Inflammatory macrophage treated with lipopolysaccharide for 4 hours (primary cell): ENCODE measurements at regions not wholly inside any gene's neighbourhood (a gene's known extent, or its start where the extent isn't known, plus 50 kb on each side); places are given as distances from the start of the nearest gene placed in this dataset.
"Not testable (repeated sequence)": the region's sequence is repeated elsewhere in the genome, so short reads cannot be mapped to it uniquely, and the experiment has no call there.

Experiments used
- DNase-seq: peaks from one replicate; pipeline ENCODE4 v3.0.0-alpha.2; 2020

- DNase-seq: no peak
Measured at GRCh38 chr1:4461726-4462290, 192.6 kb upstream of the AJAP1 start.

GRCh38 chr1:4462831-4463484 lies 191.5 kb upstream of the AJAP1 start:
- no peak for DNase-seq

- DNase-seq: no peak
Measured at GRCh38 chr1:4463631-4464030, 190.8 kb upstream of the AJAP1 start.

GRCh38 chr1:4464478-4464877 lies 189.9 kb upstream of the AJAP1 start:
- DNase-seq: no peak

- DNase-seq: no peak
Measured at GRCh38 chr1:4467241-4467640, 187.2 kb upstream of the AJAP1 start.

GRCh38 chr1:4468386-4468785 lies 186.0 kb upstream of the AJAP1 start:
- DNase-seq: no peak

- DNase-seq: no peak
Measured at GRCh38 chr1:4468804-4469514, 185.4 kb upstream of the AJAP1 start.

GRCh38 chr1:4476394-4476793 lies 178.0 kb upstream of the AJAP1 start:
- no peak for DNase-seq

- no peak for DNase-seq
Measured at GRCh38 chr1:4481451-4481850, 173.0 kb upstream of the AJAP1 start.

GRCh38 chr1:4482526-4482925 lies 171.9 kb upstream of the AJAP1 start:
- DNase-seq: no peak

- DNase-seq: no peak
Measured at GRCh38 chr1:4483021-4483625, 171.3 kb upstream of the AJAP1 start.

- no peak for DNase-seq
Measured at GRCh38 chr1:4485398-4485797, 169.0 kb upstream of the AJAP1 start.

GRCh38 chr1:4485878-4486277 lies 168.5 kb upstream of the AJAP1 start:
- DNase-seq: no peak

GRCh38 chr1:4486408-4487120 lies 167.8 kb upstream of the AJAP1 start:
- DNase-seq: no peak

- DNase-seq: no peak
Measured at GRCh38 chr1:4488018-4488417, 166.4 kb upstream of the AJAP1 start.

- no peak for DNase-seq
Measured at GRCh38 chr1:4489486-4489885, 164.9 kb upstream of the AJAP1 start.

GRCh38 chr1:4489992-4490391 lies 164.4 kb upstream of the AJAP1 start:
- DNase-seq: not testable (repeated sequence)

GRCh38 chr1:4494027-4494426 lies 160.4 kb upstream of the AJAP1 start:
- DNase-seq: no peak

- DNase-seq: no peak
Measured at GRCh38 chr1:4494558-4494957, 159.9 kb upstream of the AJAP1 start.

- DNase-seq: no peak
Measured at GRCh38 chr1:4495809-4496208, 158.6 kb upstream of the AJAP1 start.

GRCh38 chr1:4500441-4500840 lies 154.0 kb upstream of the AJAP1 start:
- DNase-seq: no peak

GRCh38 chr1:4506591-4506990 lies 147.8 kb upstream of the AJAP1 start:
- DNase-seq: no peak

GRCh38 chr1:4509206-4509605 lies 145.2 kb upstream of the AJAP1 start:
- DNase-seq: no peak
